Urothelium cell line (cell line): ENCODE measurements at regions not wholly inside any gene's neighbourhood (a gene's known extent, or its start where the extent isn't known, plus 50 kb on each side); places are given as distances from the start of the nearest gene placed in this dataset.

Experiments used
- DNase-seq: peaks from one replicate; pipeline ENCODE4 v3.0.0; 2011; ENCODE audit warnings: low spot score, mixed read lengths
- FAIRE-seq: peaks from 2 replicates; lab custom pipeline; 2011; peaks lifted over from hg19 to GRCh38; lab: Jason Lieb, UNC

GRCh38 chr7:80563561-80564327 lies 51.9 kb upstream of the GNAT3 start:
- FAIRE-seq (peak; percentile 13), DNase-seq (no peak)

- FAIRE-seq, result no peak
- DNase-seq, result no peak
These were observed 53.7 kb upstream of the GNAT3 start for GRCh38 chr7:80565554-80565953.

- FAIRE-seq (no peak), DNase-seq (no peak)
These were observed 56.8 kb upstream of the CD36 start for GRCh38 chr7:80581486-80582260.

- no peak for FAIRE-seq
- DNase-seq, result no peak
These were observed 54.5 kb upstream of the CD36 start for GRCh38 chr7:80583901-80584300.

GRCh38 chr7:80584778-80585177 lies 53.7 kb upstream of the CD36 start:
- FAIRE-seq, result no peak
- peak; percentile 23 for DNase-seq

- DNase-seq (no peak), FAIRE-seq (no peak)
These were observed 50.9 kb upstream of the CD36 start for GRCh38 chr7:80587538-80587937.

GRCh38 chr7:80588591-80588990 lies 49.9 kb upstream of the CD36 start:
- DNase-seq (no peak), FAIRE-seq (peak; percentile 5)
